B cell (primary cell): ENCODE measurements at regions not wholly inside any gene's neighbourhood (a gene's known extent, or its start where the extent isn't known, plus 50 kb on each side); places are given as distances from the start of the nearest gene placed in this dataset.

Experiments used
- EZH2 ChIP-seq: IDR thresholded peaks from 2 replicates; pipeline ENCODE4 v1.6.1; 2012; ENCODE audit warnings: borderline replicate concordance, low read depth, mild to moderate bottlenecking, moderate library complexity, low read length; ENCODE audit not compliant: insufficient read depth, poor library complexity, severe bottlenecking
- TF ChIP-seq, protein P1 (sequence below): fragments of 200-600 bp; IDR thresholded peaks from one replicate; pipeline ENCODE4 v1.8.0; 2022; ENCODE audit warnings: antibody characterized with exemption, mild to moderate bottlenecking

DNA sequence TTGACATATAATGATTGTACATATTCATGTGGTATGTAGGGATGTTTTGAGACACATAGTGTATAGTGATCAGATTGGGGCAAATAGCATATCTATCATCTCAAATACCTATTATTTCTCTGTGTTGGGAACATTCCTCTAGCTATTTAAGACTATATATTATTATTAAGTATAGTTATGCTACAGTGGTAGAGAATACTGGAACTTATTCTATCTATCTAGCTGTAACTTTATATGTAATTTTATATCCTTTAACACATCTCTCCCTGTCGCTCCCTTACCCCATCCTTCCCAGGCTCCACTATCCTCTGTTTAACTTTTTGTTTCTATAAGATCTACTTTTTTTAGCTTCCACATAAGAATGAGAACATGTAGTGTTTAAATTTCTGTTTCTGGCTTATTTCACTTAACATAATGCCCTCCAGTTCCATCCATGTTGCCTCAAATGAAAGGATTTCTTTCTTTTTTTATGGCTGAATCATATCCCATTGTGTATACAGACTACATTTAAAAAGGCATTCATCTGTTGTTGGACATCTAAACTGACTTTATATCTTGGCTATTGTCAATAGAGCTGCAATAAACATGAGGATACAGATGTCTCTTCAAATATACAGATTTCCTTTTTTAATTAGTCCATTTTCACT lies 102.1 kb upstream of the GZMB start:
- TF ChIP-seq EZH2 = no peak
- TF ChIP-seq, protein P1, sequence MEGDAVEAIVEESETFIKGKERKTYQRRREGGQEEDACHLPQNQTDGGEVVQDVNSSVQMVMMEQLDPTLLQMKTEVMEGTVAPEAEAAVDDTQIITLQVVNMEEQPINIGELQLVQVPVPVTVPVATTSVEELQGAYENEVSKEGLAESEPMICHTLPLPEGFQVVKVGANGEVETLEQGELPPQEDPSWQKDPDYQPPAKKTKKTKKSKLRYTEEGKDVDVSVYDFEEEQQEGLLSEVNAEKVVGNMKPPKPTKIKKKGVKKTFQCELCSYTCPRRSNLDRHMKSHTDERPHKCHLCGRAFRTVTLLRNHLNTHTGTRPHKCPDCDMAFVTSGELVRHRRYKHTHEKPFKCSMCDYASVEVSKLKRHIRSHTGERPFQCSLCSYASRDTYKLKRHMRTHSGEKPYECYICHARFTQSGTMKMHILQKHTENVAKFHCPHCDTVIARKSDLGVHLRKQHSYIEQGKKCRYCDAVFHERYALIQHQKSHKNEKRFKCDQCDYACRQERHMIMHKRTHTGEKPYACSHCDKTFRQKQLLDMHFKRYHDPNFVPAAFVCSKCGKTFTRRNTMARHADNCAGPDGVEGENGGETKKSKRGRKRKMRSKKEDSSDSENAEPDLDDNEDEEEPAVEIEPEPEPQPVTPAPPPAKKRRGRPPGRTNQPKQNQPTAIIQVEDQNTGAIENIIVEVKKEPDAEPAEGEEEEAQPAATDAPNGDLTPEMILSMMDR = no peak
